H1 (cell line): ENCODE measurements at regions not wholly inside any gene's neighbourhood (a gene's known extent, or its start where the extent isn't known, plus 50 kb on each side); places are given as distances from the start of the nearest gene placed in this dataset.

Experiments
- ATF2 ChIP-seq: IDR thresholded peaks from 2 replicates; pipeline ENCODE4 v1.6.1; 2012; ENCODE audit warnings: low read length, inconsistent platforms
- CBX5 ChIP-seq: fragments of 300-800, 300-1000 bp; sonication (generic); IDR thresholded peaks from 2 replicates; pipeline ENCODE4 v1.7.1; 2016; ENCODE audit warnings: antibody characterized with exemption, low read length, low read depth
- EGR1 ChIP-seq: IDR thresholded peaks from 2 replicates; pipeline ENCODE4 v1.6.1; 2011; ENCODE audit warnings: low read depth, low read length, borderline replicate concordance
- JUND ChIP-seq: IDR thresholded peaks from 2 replicates; pipeline ENCODE4 v1.6.1; 2011; ENCODE audit warnings: mild to moderate bottlenecking, improper control_type of control experiment, low read length
- MAX ChIP-seq: IDR thresholded peaks from 2 replicates; pipeline ENCODE4 v1.6.1; 2012; ENCODE audit warnings: inconsistent platforms
- NRF1 ChIP-seq: IDR thresholded peaks from 2 replicates; pipeline ENCODE4 v1.6.1; 2011; ENCODE audit warnings: mild to moderate bottlenecking, low read depth, low read length, improper control_type of control experiment
- RFX5 ChIP-seq: IDR thresholded peaks from 2 replicates; pipeline ENCODE4 v1.6.1; 2011; ENCODE audit warnings: low read depth, low read length, improper control_type of control experiment, borderline replicate concordance
- SP1 ChIP-seq: IDR thresholded peaks from 2 replicates; pipeline ENCODE4 v1.6.1; 2011; ENCODE audit warnings: low read depth, low read length
- SP2 ChIP-seq: IDR thresholded peaks from 2 replicates; pipeline ENCODE4 v1.6.1; 2012; ENCODE audit warnings: mild to moderate bottlenecking, low read length, inconsistent platforms
- SP4 ChIP-seq: IDR thresholded peaks from 2 replicates; pipeline ENCODE4 v1.6.1; 2012; ENCODE audit warnings: low read length, inconsistent platforms
- SRF ChIP-seq: IDR thresholded peaks from 2 replicates; pipeline ENCODE4 v1.6.1; 2011; ENCODE audit warnings: mild to moderate bottlenecking, low read depth, low read length, moderate library complexity
- TAF7 ChIP-seq: optimal IDR thresholded peaks from 2 replicates; pipeline ENCODE3; 2011; ENCODE audit warnings: low read depth, mild to moderate bottlenecking, inconsistent platforms, low read length, moderate library complexity, borderline replicate concordance
- TCF12 ChIP-seq: IDR thresholded peaks from 2 replicates; pipeline ENCODE4 v1.6.1; 2011; ENCODE audit warnings: low read depth, mild to moderate bottlenecking, low read length
- USF2 ChIP-seq: IDR thresholded peaks from 2 replicates; pipeline ENCODE4 v1.6.1; 2011; ENCODE audit warnings: low read length, improper control_type of control experiment
- YY1 ChIP-seq: IDR thresholded peaks from 2 replicates; pipeline ENCODE4 v1.6.1; 2011; ENCODE audit warnings: low read depth, mild to moderate bottlenecking, low read length

DNA sequence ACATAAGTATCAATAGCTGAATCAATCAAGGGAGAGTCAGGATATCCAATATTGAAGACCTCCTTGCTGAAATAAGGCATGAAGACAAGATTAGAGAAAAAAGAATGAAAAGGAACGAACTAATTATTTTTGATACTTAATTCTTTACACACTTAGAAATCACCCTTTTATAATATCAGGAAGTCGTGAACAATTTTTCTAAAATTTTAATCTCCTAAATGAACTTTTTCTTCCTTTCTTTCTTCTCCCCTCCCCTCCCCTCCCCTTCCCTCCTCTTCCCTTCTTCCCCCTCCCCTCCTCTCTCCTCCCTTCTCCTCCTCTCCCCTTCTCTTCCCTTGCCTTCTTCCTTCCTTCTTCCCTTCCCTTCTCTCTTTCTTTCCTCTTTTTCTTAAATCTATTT, 872.1 kb upstream of the PCDH10 start (continued):
- no peak for TF ChIP-seq YY1
- TF ChIP-seq RFX5 = no peak
- no peak for TF ChIP-seq CBX5
- no peak for TF ChIP-seq MAX
- TF ChIP-seq NRF1 = no peak
- no peak for TF ChIP-seq JUND
- no peak for TF ChIP-seq SP4
- TF ChIP-seq TCF12 = no peak
- no peak for TF ChIP-seq SP1
- TF ChIP-seq SRF = no peak
- no peak for TF ChIP-seq EGR1
- no peak for TF ChIP-seq ATF2
- TF ChIP-seq SP2 = no peak
- TF ChIP-seq TAF7 = no peak
- no peak for TF ChIP-seq USF2
